T-helper 2 cell treated with Interferon-gamma antibody and Interleukin-4, amounts not matched to agents 100 ng/mL and 5 ng/mL, for 36 hours (primary cell): ENCODE measurements at regions not wholly inside any gene's neighbourhood (a gene's known extent, or its start where the extent isn't known, plus 50 kb on each side); places are given as distances from the start of the nearest gene placed in this dataset.
"Not testable (repeated sequence)": the region's sequence is repeated elsewhere in the genome, so short reads cannot be mapped to it uniquely, and the experiment has no call there.

Experiments used
- intact Hi-C: fragments of 100-400 bp; cut with micrococcal nuclease; formaldehyde crosslinking; loops from one replicate; pipeline ENCODE4 v1.15.1; 2023

- intact Hi-C loops = no loop called here
These were observed 231.8 kb downstream of the SQOR start for GRCh38 chr15:45866616-45867015.

GRCh38 chr15:45867281-45867680 is 232.5 kb downstream of the SQOR start:
- intact Hi-C loops = no loop called here

- intact Hi-C loops = no loop called here
These were observed 233.4 kb downstream of the SQOR start for GRCh38 chr15:45868109-45868691.

GRCh38 chr15:45869034-45869668 is 234.3 kb downstream of the SQOR start:
- intact Hi-C loops = no loop called here

- intact Hi-C loops = no loop called here
These were observed 236.5 kb downstream of the SQOR start for GRCh38 chr15:45871121-45871855.

GRCh38 chr15:45873781-45874180 is 239.0 kb downstream of the SQOR start:
- intact Hi-C loops = no loop called here

GRCh38 chr15:45874566-45874965 is 239.7 kb downstream of the SQOR start:
- intact Hi-C loops = not testable (repeated sequence)

- intact Hi-C loops = no loop called here
These were observed 249.5 kb downstream of the SQOR start for GRCh38 chr15:45884289-45884688.

- intact Hi-C loops = no loop called here
These were observed 250.1 kb downstream of the SQOR start for GRCh38 chr15:45884755-45885445.

GRCh38 chr15:45885801-45886200 is 251.0 kb downstream of the SQOR start:
- intact Hi-C loops = no loop called here

GRCh38 chr15:45891766-45892165 is 256.9 kb downstream of the SQOR start:
- intact Hi-C loops = no loop called here

- intact Hi-C loops = no loop called here
These were observed 257.4 kb downstream of the SQOR start for GRCh38 chr15:45892182-45892581.

- intact Hi-C loops = no loop called here
These were observed 268.5 kb downstream of the SQOR start for GRCh38 chr15:45903283-45903682.

- intact Hi-C loops = no loop called here
These were observed 269.2 kb downstream of the SQOR start for GRCh38 chr15:45904019-45904418.

- intact Hi-C loops = no loop called here
These were observed 271.4 kb downstream of the SQOR start for GRCh38 chr15:45906230-45906629.

GRCh38 chr15:45910671-45911070 is 275.8 kb downstream of the SQOR start:
- intact Hi-C loops = no loop called here

- intact Hi-C loops = no loop called here
These were observed 278.6 kb downstream of the SQOR start for GRCh38 chr15:45913451-45913850.

- intact Hi-C loops = no loop called here
These were observed 279.6 kb downstream of the SQOR start for GRCh38 chr15:45914425-45914824.

- intact Hi-C loops = no loop called here
These were observed 284.0 kb downstream of the SQOR start for GRCh38 chr15:45918839-45919238.

- intact Hi-C loops = no loop called here
These were observed 285.0 kb downstream of the SQOR start for GRCh38 chr15:45919806-45920205.

- intact Hi-C loops = no loop called here
These were observed 286.5 kb downstream of the SQOR start for GRCh38 chr15:45921376-45921775.

GRCh38 chr15:45921978-45922377 is 287.1 kb downstream of the SQOR start:
- intact Hi-C loops = no loop called here
